ENCODE measurements at regions not wholly inside any gene's neighbourhood (a gene's known extent, or its start where the extent isn't known, plus 50 kb on each side); places are given as distances from the start of the nearest gene placed in this dataset.

DNA sequence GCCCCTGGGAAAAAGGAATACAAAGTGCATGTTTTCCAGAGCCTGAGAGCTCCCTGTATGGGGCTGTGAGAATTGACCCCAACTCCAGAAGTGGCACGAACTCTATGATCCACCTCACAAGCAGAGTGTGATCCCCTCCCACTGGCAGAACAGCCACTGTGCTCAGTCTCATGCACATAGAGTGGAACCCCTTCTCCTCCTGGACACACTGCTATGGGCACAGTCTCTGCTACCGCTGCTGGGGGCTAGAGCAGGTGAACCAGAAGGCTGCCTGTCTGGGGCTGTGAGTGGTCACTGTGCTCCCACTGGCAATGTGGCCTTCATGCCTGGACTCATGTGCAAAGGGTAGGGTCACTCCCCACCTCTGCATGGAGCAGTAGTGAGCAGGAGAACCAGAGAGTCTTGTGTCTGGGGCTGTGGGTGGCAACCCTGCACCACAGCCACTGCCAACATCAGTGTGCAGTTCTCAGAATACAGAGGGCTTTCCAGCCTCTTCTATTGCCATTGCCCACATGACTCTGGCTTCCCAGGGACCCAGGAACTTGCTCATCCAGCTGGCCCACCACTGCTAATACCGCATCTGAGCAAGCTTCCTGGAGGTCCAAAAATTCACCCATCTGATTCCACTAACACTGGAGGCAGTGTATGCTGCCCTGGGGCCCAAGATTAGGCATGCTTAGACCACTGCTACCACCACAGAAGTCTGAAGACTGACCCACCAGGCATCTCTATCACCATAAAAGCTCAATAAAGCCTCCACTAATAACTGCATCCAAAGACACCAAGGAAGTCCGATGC, 343.7 kb upstream of the SOX14 start (continued):
- TF ChIP-seq ZNF691 (CRISPR knock-in tag; IDR thresholded peaks at IDR 0.05; ENCODE audit: borderline replicate concordance, low read depth) (no peak), ZNF644 (CRISPR knock-in tag; IDR thresholded peaks at IDR 0.05; ENCODE audit: low read depth) (no peak), ZFAT (CRISPR knock-in tag; conservative IDR thresholded peaks at IDR 0.05) (no peak), BORCS8-MEF2B (CRISPR knock-in tag; IDR thresholded peaks at IDR 0.05) (no peak), SOX5 (CRISPR knock-in tag; IDR thresholded peaks at IDR 0.05; ENCODE audit: borderline replicate concordance) (no peak)
- TF ChIP-seq, protein P1, sequence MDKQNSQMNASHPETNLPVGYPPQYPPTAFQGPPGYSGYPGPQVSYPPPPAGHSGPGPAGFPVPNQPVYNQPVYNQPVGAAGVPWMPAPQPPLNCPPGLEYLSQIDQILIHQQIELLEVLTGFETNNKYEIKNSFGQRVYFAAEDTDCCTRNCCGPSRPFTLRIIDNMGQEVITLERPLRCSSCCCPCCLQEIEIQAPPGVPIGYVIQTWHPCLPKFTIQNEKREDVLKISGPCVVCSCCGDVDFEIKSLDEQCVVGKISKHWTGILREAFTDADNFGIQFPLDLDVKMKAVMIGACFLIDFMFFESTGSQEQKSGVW (CRISPR knock-in tag; IDR thresholded peaks at IDR 0.05; ENCODE audit: borderline replicate concordance): no peak
- TF ChIP-seq, protein P2, sequence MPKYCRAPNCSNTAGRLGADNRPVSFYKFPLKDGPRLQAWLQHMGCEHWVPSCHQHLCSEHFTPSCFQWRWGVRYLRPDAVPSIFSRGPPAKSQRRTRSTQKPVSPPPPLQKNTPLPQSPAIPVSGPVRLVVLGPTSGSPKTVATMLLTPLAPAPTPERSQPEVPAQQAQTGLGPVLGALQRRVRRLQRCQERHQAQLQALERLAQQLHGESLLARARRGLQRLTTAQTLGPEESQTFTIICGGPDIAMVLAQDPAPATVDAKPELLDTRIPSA (CRISPR knock-in tag; IDR thresholded peaks at IDR 0.05; ENCODE audit: borderline replicate concordance): no peak
- TF ChIP-seq, protein P3, sequence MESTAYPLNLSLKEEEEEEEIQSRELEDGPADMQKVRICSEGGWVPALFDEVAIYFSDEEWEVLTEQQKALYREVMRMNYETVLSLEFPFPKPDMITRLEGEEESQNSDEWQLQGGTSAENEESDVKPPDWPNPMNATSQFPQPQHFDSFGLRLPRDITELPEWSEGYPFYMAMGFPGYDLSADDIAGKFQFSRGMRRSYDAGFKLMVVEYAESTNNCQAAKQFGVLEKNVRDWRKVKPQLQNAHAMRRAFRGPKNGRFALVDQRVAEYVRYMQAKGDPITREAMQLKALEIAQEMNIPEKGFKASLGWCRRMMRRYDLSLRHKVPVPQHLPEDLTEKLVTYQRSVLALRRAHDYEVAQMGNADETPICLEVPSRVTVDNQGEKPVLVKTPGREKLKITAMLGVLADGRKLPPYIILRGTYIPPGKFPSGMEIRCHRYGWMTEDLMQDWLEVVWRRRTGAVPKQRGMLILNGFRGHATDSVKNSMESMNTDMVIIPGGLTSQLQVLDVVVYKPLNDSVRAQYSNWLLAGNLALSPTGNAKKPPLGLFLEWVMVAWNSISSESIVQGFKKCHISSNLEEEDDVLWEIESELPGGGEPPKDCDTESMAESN (CRISPR knock-in tag; conservative IDR thresholded peaks at IDR 0.05): no peak

GRCh38 chr3:137438561-137438960, 325.6 kb upstream of the SOX14 start:
- in situ Hi-C loops (cut with HindIII; ENCODE audit: extremely low pct_ligation_motif_present, low pct_unique_long_range_greater_than_20kb) (no loop called here), intact Hi-C loops (cut with micrococcal nuclease; ENCODE audit: unreplicated experiment) (no loop called here)
- ChIA-PET CTCF (ENCODE audit: low intra/inter-chr PET ratio, low total read pairs) (no interaction called here), POLR2A (no interaction called here)
- Histone ChIP-seq H3K36me3 (replicated peaks in 1 of 2; ENCODE audit: control insufficient read depth in 1 of 2, insufficient read depth in 2 of 2, low read length in 2 of 2) (no peaks in the 10 kb centered on the region), H3K27ac (ENCODE audit: extremely low read length, insufficient read depth, low read length) (no peak overlapping the region), H3K9ac (ENCODE audit: insufficient read depth, low read depth, low read length) (no peak overlapping the region), H3K4me3 (replicated peaks in 1 of 3; ENCODE audit: insufficient read depth in 1 of 3, low read depth in 2 of 3, low read length in 3 of 3) (no peak overlapping the region), H4K20me1 (ENCODE audit: insufficient read depth, low read length) (no peaks in the 10 kb centered on the region), H3K4me1 (ENCODE audit: insufficient read depth, low read length) (no peaks in the 10 kb centered on the region), H3K9me3 (ENCODE audit: low read length) (0 out of 2 replicates have a peak, but pooled peaks cover 4% of the 10 kb centered on the region), H3K27me3 (ENCODE audit: control insufficient read depth in 1 of 2, insufficient read depth in 2 of 2, low read length in 2 of 2) (no peaks in the 10 kb centered on the region), H3K79me2 (ENCODE audit: insufficient read depth, low read length) (no peaks in the 10 kb centered on the region), H3K4me2 (ENCODE audit: low read depth, low read length) (no peak overlapping the region), H2AFZ (ENCODE audit: low read length) (no peak overlapping the region)
- no peak for TF ChIP-seq ZNF792 (CRISPR knock-in tag; IDR thresholded peaks at IDR 0.05)
- no peak for DNase-seq (ENCODE audit: low spot score)
- FAIRE-seq: no peak
- ATAC-seq: no peak
- BruUV-seq (replicated peaks): no TSS peak

Measured in HepG2 (cell line).